Ovary (tissue), 7 donors: ENCODE measurements at regions not wholly inside any gene's neighbourhood (a gene's known extent, or its start where the extent isn't known, plus 50 kb on each side); places are given as distances from the start of the nearest gene placed in this dataset.

Experiments used
- DNase-seq, 5 donors: peaks; one replicate each; pipeline ENCODE4 v3.0.0-alpha.2; 2019 to 2020
- H3K27ac ChIP-seq, 2 donors: fragments of 200-600 bp; one replicate each; pipeline versions ENCODE4 v1.5.1 to v1.8.0; 2019 to 2022
- H3K27me3 ChIP-seq: fragments of 200-600 bp; one replicate; pipeline ENCODE4 v1.8.0; 2022
- H3K36me3 ChIP-seq: fragments of 200-600 bp; sonication (generic); one replicate; pipeline ENCODE4 v1.5.1; 2019
- H3K4me1 ChIP-seq: one replicate; pipeline ENCODE4 v1.8.1; 2013; ENCODE audit warnings: mild to moderate bottlenecking, moderate library complexity; ENCODE audit not compliant: insufficient read depth
- H3K4me3 ChIP-seq: fragments of 200-600 bp; sonication (generic); one replicate; pipeline ENCODE4 v1.5.1; 2017
- H3K9me3 ChIP-seq, 2 donors: fragments of 200-600 bp in 1 of 2; sonication (generic) in 1 of 2; one replicate each; pipeline versions ENCODE4 v1.5.1 to v1.8.1; 2013 to 2019; ENCODE audit warnings: mild to moderate bottlenecking in 1 of 2, moderate library complexity in 1 of 2
- EP300 ChIP-seq: sonication (generic); formaldehyde crosslinking; IDR thresholded peaks from one replicate; pipeline ENCODE4 v1.6.1; 2017; ENCODE audit warnings: antibody characterized with exemption
- POLR2A ChIP-seq: fragments of 450-650 bp; IDR thresholded peaks from one replicate; pipeline ENCODE4 v1.6.1; 2017; ENCODE audit warnings: antibody characterized with exemption, mild to moderate bottlenecking, moderate library complexity
- WGBS, 3 donors: extraction: QIAGEN DNeasy Blood & Tissue Kit in 1 of 3; methylation state at CpG; one replicate each; pipeline versions ENCODE4 v1.1.5 to v1.1.7; 2013 to 2017; 5-methylcytosine and 5-hydroxymethylcytosine counted together
- intact Hi-C, 4 donors: fragments of 100-400 bp; cut with DNase I; formaldehyde crosslinking; loops; one replicate each; pipeline versions ENCODE4 v1.11.0 to v1.15.1; 2022 to 2023
- TF ChIP-seq, protein P1 (sequence below), 3 donors: fragments of 450-650 bp in 2 of 3; fragments of 200-600 bp in 1 of 3; IDR thresholded peaks; one replicate each; pipeline versions ENCODE4 v1.5.1 to v1.8.0; 2016 to 2022; ENCODE audit warnings: antibody characterized with exemption in 3 of 3, mild to moderate bottlenecking in 1 of 3
- donor health status: DM: no; HTN: no; CAD: no; lungs with moderate emphysema.
- donor health status: DM: no; HTN: no; CAD: no.
- donor health status: Bipolar disorder and iron deficiency.
- donor health status: DM: no; HTN: no; CAD: no.
- donor health status: DM: yes; HTN: yes; CAD: no.

DNA sequence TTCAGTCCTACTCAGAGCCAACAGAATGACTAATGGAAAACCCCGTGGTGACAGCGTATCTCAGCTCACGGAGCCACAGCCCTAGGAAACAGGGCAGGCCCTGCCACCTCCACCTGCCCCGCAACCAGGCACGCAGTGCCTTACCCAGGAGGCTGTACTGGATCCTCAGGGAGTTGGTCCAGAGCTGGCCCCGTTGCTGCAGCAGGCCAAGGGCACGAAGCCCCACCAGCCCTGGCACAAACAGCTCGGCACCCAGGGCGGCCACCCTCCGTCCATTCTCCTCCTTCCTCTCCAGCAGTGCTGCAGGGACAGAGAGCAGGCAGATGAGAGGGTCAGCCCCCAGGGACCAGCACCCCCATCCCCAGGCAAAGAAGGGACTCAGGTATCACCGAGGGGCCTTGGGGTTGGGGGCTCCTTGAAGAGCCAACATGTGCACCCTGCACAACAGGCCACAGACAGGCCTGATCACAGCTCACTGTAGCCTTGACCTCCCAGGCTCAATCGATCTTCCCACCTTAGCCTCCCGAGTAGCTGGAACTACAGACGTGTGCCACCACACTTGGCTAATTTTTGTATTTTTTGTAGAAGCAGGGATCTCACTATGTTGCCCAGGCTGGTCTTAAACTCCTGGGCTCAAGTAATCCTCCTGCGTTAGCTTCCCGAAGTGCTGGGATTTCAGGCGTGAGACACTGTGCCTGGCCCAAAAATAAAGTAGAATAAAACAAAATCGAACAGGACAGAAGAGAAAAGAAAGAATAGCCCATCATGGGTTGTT is 115.7 kb downstream of the RMI2 start:
- Histone ChIP-seq H3K27ac (no peak overlapping the region), H3K4me3 (no peak overlapping the region), H3K4me1 (no peaks in the 10 kb centered on the region), H3K27me3 (no peaks in the 10 kb centered on the region), H3K36me3 (no peaks in the 10 kb centered on the region), H3K9me3 (no peaks in the 10 kb centered on the region)
- WGBS, 3 donors = 76 to 88% (median 77%) methylated on average over 18 of the region's 18 CpGs
- DNase-seq = no peak
- intact Hi-C loops = loop anchor here in 1 of 4 donors (2.0 kb wide), 1 partner anchor 52 kb away; no protein-coding TSS in a partner anchor
- TF ChIP-seq EP300 (no peak), POLR2A (no peak)
- TF ChIP-seq, protein P1, sequence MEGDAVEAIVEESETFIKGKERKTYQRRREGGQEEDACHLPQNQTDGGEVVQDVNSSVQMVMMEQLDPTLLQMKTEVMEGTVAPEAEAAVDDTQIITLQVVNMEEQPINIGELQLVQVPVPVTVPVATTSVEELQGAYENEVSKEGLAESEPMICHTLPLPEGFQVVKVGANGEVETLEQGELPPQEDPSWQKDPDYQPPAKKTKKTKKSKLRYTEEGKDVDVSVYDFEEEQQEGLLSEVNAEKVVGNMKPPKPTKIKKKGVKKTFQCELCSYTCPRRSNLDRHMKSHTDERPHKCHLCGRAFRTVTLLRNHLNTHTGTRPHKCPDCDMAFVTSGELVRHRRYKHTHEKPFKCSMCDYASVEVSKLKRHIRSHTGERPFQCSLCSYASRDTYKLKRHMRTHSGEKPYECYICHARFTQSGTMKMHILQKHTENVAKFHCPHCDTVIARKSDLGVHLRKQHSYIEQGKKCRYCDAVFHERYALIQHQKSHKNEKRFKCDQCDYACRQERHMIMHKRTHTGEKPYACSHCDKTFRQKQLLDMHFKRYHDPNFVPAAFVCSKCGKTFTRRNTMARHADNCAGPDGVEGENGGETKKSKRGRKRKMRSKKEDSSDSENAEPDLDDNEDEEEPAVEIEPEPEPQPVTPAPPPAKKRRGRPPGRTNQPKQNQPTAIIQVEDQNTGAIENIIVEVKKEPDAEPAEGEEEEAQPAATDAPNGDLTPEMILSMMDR (IDR thresholded peaks at IDR 0.05) = no peak

DNA sequence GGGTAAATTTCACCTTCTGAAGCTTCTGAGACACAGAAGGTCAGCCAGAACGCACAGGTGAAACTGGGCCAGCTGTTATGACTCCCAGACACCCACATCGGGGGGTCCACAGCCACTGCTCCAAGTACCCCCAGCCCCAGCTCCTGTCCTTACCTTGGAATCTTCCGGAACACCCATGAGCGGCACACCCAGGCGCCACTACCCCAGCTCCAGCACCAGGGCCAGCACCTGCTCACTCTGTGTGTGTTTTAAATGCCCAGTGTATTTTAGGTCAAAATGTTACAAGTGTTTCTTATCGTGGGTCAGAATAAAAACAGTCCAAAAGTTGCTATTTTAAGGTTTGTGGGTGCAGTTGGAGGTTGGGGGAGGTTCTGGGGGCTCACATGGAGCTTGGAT is 116.3 kb downstream of the RMI2 start:
- Histone ChIP-seq H3K4me1 (no peaks in the 10 kb centered on the region), H3K4me3 (no peak overlapping the region), H3K36me3 (no peaks in the 10 kb centered on the region), H3K9me3 (no peaks in the 10 kb centered on the region), H3K27me3 (no peaks in the 10 kb centered on the region), H3K27ac (no peak overlapping the region)
- WGBS, 3 donors = 76 to 79% (median 77%) methylated on average over 6 of the region's 6 CpGs
- intact Hi-C loops = loop anchor here in 1 of 4 donors (2.0 kb wide), 1 partner anchor 53 kb away; no protein-coding TSS in a partner anchor
- no peak for TF ChIP-seq POLR2A
- no peak for TF ChIP-seq EP300
- TF ChIP-seq, protein P1 (IDR thresholded peaks at IDR 0.05) = no peak
- no peak for DNase-seq

DNA sequence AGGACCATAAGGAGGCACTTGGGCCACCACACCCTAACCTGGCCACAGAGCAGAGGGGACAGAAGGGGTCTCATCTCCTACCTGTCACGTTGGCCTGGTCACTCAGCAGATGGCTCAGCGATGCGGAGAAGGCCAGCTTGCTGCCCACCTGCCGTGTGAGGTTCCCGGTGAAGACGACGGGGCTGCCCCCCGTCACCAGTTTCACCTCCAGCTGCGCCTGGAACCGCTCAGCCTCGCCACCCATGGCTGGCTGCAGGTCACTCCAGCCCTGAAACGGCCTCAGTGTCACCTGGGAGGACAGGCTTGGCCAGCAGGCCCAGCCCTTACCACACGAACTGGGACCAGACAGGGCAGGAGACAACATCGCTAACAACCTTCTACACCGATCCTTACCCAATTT is 116.8 kb downstream of the RMI2 start:
- H3K27ac ChIP-seq = no peak overlapping the region
- no peaks in the 10 kb centered on the region for H3K4me1 ChIP-seq
- TF ChIP-seq EP300 (no peak), POLR2A (no peak)
- TF ChIP-seq, protein P1 (IDR thresholded peaks at IDR 0.05) = no peak
- WGBS, 3 donors = 93 to 98% (median 94%) methylated on average over 15 of the region's 15 CpGs
- H3K9me3 ChIP-seq = no peaks in the 10 kb centered on the region
- intact Hi-C loops = no loop called here
- no peaks in the 10 kb centered on the region for H3K36me3 ChIP-seq
- no peak for DNase-seq
- H3K4me3 ChIP-seq = no peak overlapping the region
- no peaks in the 10 kb centered on the region for H3K27me3 ChIP-seq

DNA sequence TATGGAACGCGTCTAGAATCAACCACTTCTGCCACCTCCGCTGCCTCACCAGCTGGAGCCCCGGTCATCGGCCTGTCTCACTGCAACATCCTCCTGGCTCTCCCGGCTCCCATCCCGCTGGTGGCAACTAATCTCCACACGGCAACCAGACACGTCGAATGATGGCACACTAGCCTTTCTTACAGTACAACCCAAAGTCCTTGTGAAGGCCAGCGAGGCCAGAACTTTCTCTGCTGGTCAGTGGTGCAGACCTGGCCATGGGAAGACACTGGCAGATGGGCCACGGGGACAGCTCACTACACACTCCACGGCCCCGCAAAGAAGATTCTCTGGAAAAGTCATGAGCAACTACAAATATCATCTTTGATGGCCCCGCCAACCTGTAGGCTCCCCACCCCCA is 117.6 kb downstream of the RMI2 start:
- TF ChIP-seq, protein P1 (IDR thresholded peaks at IDR 0.05) = no peak
- TF ChIP-seq EP300 = no peak
- TF ChIP-seq POLR2A = no peak
- Histone ChIP-seq H3K27ac (no peak overlapping the region), H3K36me3 (no peaks in the 10 kb centered on the region), H3K4me1 (no peaks in the 10 kb centered on the region), H3K9me3 (no peaks in the 10 kb centered on the region), H3K4me3 (no peak overlapping the region), H3K27me3 (no peaks in the 10 kb centered on the region)
- DNase-seq = no peak
- 93 to 94% (median 93%) methylated on average over 15 of the region's 15 CpGs for WGBS, 3 donors
- intact Hi-C loops = no loop called here
